ENCODE measurements at regions not wholly inside any gene's neighbourhood (a gene's known extent, or its start where the extent isn't known, plus 50 kb on each side); places are given as distances from the start of the nearest gene placed in this dataset.

DNA sequence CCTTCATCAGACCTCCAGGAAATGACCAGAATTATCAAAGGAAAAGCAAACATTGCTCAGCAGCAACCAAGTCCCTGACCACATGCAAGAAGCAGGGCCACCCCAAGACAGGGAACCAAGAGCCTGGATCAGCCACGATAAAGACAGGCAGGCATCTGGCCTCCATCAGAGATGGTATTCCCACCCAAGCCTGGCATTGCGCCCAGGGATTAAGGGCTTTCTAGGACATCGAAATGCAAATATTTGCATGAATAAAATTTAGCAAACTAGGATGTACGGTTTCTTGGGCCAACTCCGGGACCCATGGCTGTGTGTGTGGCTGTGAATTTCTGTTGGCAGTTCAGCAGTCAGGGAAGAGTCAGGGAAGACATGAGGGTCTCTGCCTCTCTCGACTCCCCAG, 241.4 kb upstream of the DYNLRB2 start:
- ChIA-PET CTCF (no interaction called here), POLR2A (no interaction called here)
- TF ChIP-seq OVOL2 (CRISPR knock-in tag; IDR thresholded peaks at IDR 0.05; ENCODE audit: borderline replicate concordance) (no peak), ZNF263 (CRISPR knock-in tag; IDR thresholded peaks at IDR 0.05; ENCODE audit: low read depth) (no peak), NR2C2 (CRISPR knock-in tag; IDR thresholded peaks at IDR 0.05) (no peak), ZBTB21 (CRISPR knock-in tag; IDR thresholded peaks at IDR 0.05; ENCODE audit: borderline replicate concordance) (no peak)
- TF ChIP-seq, protein P1, sequence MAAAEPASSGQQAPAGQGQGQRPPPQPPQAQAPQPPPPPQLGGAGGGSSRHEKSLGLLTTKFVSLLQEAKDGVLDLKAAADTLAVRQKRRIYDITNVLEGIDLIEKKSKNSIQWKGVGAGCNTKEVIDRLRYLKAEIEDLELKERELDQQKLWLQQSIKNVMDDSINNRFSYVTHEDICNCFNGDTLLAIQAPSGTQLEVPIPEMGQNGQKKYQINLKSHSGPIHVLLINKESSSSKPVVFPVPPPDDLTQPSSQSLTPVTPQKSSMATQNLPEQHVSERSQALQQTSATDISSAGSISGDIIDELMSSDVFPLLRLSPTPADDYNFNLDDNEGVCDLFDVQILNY (CRISPR knock-in tag; IDR thresholded peaks at IDR 0.05): no peak
- TF ChIP-seq, protein P2, sequence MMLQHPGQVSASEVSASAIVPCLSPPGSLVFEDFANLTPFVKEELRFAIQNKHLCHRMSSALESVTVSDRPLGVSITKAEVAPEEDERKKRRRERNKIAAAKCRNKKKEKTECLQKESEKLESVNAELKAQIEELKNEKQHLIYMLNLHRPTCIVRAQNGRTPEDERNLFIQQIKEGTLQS (CRISPR knock-in tag; conservative IDR thresholded peaks at IDR 0.05): no peak
- no peak for DNase-seq (ENCODE audit: low spot score)
- no peaks in the 10 kb centered on the region for H3K27me3 Mint-ChIP-seq (ENCODE audit: low read depth)
- H3K27ac Mint-ChIP-seq: no peak overlapping the region
- H3K4me1 Mint-ChIP-seq: no peaks in the 10 kb centered on the region
- peaks cover 7% of the 10 kb centered on the region for H3K9me3 Mint-ChIP-seq
- ATAC-seq: no peak
- no peaks in the 10 kb centered on the region for H3K36me3 Mint-ChIP-seq
- H3K4me3 Mint-ChIP-seq: no peak overlapping the region

DNA sequence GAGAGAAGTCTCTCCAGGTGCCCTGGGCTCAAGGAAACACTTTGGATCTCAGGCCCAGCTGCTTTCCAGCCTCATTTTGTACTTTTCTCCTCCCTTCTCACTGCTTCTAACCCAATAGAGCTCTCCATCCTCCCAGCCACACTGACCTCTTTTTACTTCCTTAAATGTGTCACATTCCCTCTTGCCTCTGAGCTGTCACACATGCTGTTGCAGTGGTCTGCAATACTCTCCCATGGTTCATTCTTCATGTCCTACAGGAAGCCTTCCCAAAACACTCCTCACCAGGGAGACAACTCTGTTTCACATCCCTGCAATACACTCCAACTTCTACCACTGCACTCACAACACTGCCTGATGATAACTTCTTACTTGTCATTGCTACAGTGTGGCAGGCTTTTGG, 242.1 kb upstream of the DYNLRB2 start:
- peaks cover 12% of the 10 kb centered on the region for H3K9me3 Mint-ChIP-seq
- no peaks in the 10 kb centered on the region for H3K36me3 Mint-ChIP-seq
- H3K27me3 Mint-ChIP-seq (ENCODE audit: low read depth): no peaks in the 10 kb centered on the region
- ChIA-PET CTCF (interaction anchor here (0.6 kb wide), 1 partner anchor 12 kb away, joined by 3 read pairs; no protein-coding TSS in a partner anchor), POLR2A (no interaction called here)
- DNase-seq (ENCODE audit: low spot score) (no peak), ATAC-seq (no peak)
- H3K4me1 Mint-ChIP-seq: no peaks in the 10 kb centered on the region
- TF ChIP-seq ZNF416 (CRISPR knock-in tag; IDR thresholded peaks at IDR 0.05) (no peak), PRRX2 (CRISPR knock-in tag; IDR thresholded peaks at IDR 0.05) (no peak), ZNF317 (CRISPR knock-in tag; IDR thresholded peaks at IDR 0.05; ENCODE audit: borderline replicate concordance, low read depth) (no peak), SMAD4 (CRISPR knock-in tag; IDR thresholded peaks at IDR 0.05) (no peak), FOXJ3 (CRISPR knock-in tag; IDR thresholded peaks at IDR 0.05; ENCODE audit: borderline replicate concordance) (no peak), ZNF219 (CRISPR knock-in tag; IDR thresholded peaks at IDR 0.05; ENCODE audit: borderline replicate concordance) (no peak), NR2C2 (CRISPR knock-in tag; IDR thresholded peaks at IDR 0.05) (no peak), ESRRA (CRISPR knock-in tag; IDR thresholded peaks at IDR 0.05; ENCODE audit: borderline replicate concordance) (no peak), ETV6 (CRISPR knock-in tag; IDR thresholded peaks at IDR 0.05) (no peak)
- TF ChIP-seq, protein P3, sequence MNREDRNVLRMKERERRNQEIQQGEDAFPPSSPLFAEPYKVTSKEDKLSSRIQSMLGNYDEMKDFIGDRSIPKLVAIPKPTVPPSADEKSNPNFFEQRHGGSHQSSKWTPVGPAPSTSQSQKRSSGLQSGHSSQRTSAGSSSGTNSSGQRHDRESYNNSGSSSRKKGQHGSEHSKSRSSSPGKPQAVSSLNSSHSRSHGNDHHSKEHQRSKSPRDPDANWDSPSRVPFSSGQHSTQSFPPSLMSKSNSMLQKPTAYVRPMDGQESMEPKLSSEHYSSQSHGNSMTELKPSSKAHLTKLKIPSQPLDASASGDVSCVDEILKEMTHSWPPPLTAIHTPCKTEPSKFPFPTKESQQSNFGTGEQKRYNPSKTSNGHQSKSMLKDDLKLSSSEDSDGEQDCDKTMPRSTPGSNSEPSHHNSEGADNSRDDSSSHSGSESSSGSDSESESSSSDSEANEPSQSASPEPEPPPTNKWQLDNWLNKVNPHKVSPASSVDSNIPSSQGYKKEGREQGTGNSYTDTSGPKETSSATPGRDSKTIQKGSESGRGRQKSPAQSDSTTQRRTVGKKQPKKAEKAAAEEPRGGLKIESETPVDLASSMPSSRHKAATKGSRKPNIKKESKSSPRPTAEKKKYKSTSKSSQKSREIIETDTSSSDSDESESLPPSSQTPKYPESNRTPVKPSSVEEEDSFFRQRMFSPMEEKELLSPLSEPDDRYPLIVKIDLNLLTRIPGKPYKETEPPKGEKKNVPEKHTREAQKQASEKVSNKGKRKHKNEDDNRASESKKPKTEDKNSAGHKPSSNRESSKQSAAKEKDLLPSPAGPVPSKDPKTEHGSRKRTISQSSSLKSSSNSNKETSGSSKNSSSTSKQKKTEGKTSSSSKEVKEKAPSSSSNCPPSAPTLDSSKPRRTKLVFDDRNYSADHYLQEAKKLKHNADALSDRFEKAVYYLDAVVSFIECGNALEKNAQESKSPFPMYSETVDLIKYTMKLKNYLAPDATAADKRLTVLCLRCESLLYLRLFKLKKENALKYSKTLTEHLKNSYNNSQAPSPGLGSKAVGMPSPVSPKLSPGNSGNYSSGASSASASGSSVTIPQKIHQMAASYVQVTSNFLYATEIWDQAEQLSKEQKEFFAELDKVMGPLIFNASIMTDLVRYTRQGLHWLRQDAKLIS (CRISPR knock-in tag; IDR thresholded peaks at IDR 0.05; ENCODE audit: borderline replicate concordance): no peak
- TF ChIP-seq, protein P4, sequence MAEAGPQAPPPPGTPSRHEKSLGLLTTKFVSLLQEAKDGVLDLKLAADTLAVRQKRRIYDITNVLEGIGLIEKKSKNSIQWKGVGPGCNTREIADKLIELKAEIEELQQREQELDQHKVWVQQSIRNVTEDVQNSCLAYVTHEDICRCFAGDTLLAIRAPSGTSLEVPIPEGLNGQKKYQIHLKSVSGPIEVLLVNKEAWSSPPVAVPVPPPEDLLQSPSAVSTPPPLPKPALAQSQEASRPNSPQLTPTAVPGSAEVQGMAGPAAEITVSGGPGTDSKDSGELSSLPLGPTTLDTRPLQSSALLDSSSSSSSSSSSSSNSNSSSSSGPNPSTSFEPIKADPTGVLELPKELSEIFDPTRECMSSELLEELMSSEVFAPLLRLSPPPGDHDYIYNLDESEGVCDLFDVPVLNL (CRISPR knock-in tag; IDR thresholded peaks at IDR 0.05; ENCODE audit: borderline replicate concordance, low read depth): no peak
- TF ChIP-seq, protein P5, sequence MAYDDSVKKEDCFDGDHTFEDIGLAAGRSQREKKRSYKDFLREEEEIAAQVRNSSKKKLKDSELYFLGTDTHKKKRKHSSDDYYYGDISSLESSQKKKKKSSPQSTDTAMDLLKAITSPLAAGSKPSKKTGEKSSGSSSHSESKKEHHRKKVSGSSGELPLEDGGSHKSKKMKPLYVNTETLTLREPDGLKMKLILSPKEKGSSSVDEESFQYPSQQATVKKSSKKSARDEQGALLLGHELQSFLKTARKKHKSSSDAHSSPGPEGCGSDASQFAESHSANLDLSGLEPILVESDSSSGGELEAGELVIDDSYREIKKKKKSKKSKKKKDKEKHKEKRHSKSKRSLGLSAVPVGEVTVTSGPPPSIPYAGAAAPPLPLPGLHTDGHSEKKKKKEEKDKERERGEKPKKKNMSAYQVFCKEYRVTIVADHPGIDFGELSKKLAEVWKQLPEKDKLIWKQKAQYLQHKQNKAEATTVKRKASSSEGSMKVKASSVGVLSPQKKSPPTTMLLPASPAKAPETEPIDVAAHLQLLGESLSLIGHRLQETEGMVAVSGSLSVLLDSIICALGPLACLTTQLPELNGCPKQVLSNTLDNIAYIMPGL (CRISPR knock-in tag; IDR thresholded peaks at IDR 0.05): no peak
- TF ChIP-seq, protein P6, sequence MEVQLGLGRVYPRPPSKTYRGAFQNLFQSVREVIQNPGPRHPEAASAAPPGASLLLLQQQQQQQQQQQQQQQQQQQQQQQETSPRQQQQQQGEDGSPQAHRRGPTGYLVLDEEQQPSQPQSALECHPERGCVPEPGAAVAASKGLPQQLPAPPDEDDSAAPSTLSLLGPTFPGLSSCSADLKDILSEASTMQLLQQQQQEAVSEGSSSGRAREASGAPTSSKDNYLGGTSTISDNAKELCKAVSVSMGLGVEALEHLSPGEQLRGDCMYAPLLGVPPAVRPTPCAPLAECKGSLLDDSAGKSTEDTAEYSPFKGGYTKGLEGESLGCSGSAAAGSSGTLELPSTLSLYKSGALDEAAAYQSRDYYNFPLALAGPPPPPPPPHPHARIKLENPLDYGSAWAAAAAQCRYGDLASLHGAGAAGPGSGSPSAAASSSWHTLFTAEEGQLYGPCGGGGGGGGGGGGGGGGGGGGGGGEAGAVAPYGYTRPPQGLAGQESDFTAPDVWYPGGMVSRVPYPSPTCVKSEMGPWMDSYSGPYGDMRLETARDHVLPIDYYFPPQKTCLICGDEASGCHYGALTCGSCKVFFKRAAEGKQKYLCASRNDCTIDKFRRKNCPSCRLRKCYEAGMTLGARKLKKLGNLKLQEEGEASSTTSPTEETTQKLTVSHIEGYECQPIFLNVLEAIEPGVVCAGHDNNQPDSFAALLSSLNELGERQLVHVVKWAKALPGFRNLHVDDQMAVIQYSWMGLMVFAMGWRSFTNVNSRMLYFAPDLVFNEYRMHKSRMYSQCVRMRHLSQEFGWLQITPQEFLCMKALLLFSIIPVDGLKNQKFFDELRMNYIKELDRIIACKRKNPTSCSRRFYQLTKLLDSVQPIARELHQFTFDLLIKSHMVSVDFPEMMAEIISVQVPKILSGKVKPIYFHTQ (CRISPR knock-in tag; IDR thresholded peaks at IDR 0.05): no peak
- TF ChIP-seq, protein P7, sequence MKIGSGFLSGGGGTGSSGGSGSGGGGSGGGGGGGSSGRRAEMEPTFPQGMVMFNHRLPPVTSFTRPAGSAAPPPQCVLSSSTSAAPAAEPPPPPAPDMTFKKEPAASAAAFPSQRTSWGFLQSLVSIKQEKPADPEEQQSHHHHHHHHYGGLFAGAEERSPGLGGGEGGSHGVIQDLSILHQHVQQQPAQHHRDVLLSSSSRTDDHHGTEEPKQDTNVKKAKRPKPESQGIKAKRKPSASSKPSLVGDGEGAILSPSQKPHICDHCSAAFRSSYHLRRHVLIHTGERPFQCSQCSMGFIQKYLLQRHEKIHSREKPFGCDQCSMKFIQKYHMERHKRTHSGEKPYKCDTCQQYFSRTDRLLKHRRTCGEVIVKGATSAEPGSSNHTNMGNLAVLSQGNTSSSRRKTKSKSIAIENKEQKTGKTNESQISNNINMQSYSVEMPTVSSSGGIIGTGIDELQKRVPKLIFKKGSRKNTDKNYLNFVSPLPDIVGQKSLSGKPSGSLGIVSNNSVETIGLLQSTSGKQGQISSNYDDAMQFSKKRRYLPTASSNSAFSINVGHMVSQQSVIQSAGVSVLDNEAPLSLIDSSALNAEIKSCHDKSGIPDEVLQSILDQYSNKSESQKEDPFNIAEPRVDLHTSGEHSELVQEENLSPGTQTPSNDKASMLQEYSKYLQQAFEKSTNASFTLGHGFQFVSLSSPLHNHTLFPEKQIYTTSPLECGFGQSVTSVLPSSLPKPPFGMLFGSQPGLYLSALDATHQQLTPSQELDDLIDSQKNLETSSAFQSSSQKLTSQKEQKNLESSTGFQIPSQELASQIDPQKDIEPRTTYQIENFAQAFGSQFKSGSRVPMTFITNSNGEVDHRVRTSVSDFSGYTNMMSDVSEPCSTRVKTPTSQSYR (CRISPR knock-in tag; IDR thresholded peaks at IDR 0.05): no peak
- no peak overlapping the region for H3K4me3 Mint-ChIP-seq
- H3K27ac Mint-ChIP-seq: no peak overlapping the region

Data from WTC11 (cell line).